ENCODE measurements at regions not wholly inside any gene's neighbourhood (a gene's known extent, or its start where the extent isn't known, plus 50 kb on each side); places are given as distances from the start of the nearest gene placed in this dataset.

GRCh38 chr7:32428546-32428945 lies 61.6 kb downstream of the LSM5 start:
- DNase-seq (ENCODE audit: low read depth): no peak

DNA sequence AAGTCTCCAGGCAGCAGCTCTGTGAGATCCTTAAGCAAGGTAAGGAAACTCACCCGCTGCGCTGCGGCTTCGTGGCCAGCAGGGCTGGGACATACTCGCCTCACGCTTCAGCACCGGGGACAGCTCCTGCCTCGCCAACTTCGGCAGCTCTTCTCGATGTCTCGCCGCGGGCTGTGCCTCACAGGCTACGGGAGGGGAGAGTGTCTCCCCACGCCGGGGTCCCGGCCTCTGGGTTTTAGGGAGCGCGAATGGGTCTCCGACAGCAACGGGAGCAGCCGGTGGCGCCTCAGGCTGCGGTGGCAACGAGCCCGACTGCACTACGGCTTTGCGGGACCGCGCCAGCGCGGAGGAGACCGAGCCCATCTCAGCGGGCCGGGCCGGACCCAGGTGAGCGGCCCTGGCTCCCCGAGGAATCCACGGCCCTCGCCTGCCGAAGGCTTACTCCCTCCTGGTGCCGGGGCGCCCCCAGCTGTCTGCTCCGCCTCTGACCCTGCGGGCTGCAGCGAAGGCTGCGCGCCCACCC lies 62.4 kb downstream of the LSM5 start:
- peak; percentile 40 for DNase-seq (ENCODE audit: low read depth)

DNA sequence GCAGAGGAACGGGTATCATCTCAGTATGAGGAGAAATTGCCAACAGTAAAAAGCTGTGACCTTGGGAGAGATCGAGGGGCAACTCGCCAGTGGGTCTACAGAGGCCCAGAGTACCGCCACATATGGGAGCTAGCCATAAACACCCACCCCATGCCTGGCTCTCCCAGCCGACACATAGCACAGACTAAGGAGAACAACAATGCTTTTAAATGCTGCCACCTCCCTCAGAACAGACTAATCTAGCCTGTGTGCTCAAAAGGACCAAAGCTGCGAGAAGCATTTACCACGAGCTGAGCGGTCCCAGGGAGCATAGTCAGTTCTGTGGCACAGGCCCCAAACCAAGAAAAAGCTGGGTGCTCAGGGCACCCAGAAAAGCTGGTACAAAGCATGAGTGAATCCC lies 73.3 kb downstream of the LSM5 start:
- DNase-seq (ENCODE audit: low read depth): no peak

- no peak for DNase-seq (ENCODE audit: low read depth)
Observed at GRCh38 chr7:32415936-32416335, 74.2 kb downstream of the LSM5 start.

GRCh38 chr7:32415519-32415918 lies 74.7 kb downstream of the LSM5 start:
- DNase-seq (ENCODE audit: low read depth): no peak

DNA sequence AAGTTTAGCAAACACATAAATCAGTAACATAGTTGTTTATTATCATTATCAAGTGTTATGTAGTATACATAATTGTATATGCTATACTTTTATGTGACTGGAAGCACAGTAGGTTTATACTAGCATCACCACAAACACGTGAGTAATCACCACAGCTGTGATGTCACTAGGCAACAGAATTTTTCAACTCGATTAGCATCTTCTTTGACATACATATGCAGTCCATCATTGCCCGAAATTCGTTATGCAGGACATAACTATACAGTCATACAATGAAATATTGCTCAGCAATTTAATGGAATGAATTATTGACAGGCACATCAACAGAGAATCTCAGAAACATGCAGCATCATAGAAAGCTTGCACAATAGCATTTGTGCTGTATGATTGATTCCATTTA lies 77.7 kb downstream of the LSM5 start:
- no peak for DNase-seq (ENCODE audit: low read depth)

- DNase-seq (ENCODE audit: low read depth): no peak
Observed at GRCh38 chr7:32410545-32410944, 79.6 kb downstream of the LSM5 start.

- DNase-seq (ENCODE audit: low read depth): no peak
Observed at GRCh38 chr7:32406386-32406785, 83.8 kb downstream of the LSM5 start.

DNA sequence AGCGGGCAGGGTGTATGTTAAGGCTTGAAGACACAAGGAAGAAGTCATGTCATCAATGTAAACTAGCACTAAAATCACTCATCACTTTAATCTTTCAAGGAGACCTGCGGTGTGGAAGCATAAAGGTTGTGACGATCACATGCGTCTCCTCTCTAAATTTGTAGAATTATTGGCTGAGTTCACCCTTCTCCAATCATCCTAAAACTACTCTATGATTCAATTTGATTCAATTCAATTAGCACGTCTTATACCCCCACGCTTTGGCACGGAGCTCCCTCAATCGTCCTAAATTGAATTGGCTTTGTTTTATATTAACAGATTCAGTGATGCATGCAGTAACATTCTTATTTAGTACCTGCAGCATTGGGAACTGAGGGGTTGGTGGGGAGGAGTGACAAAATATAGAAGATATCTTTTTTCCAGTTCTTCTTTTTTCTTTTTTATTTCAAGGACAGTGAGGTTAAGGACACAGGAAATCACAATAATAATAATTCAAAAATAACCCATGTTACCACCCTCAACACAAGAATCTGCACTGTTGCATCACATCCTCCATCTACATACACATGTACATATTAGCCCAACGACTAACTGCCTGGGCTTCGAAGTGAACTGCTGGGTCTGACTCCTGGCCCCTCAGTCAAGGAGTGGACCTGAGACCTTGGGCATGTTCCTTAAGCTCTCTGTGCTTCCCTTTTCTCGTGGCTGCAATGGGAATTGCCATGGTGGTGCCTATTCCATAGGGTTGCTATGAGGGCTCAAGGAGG lies 86.5 kb downstream of the LSM5 start:
- no peak for DNase-seq (ENCODE audit: low read depth)

GRCh38 chr7:32400676-32401075 lies 89.5 kb downstream of the LSM5 start:
- DNase-seq (ENCODE audit: low read depth): no peak

DNA sequence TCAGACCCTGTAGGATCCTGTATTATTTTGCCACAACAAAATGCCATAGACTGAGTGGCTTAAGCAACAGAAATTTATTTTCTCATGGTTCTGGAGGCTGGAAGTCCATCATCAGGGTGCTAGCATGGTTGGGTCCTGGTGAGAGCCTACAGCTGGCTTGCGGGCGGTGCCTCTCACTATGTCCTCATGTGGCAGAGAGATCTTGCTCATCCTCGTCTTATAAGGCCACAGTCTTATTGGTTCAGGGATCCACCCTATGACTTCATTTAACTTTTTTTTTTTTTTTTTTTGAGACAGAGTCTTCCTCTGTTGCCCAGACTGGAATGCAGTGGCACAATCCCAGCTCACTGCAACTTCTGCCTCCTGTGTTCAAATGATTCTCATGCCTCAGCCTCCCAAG lies 90.9 kb downstream of the LSM5 start:
- DNase-seq (ENCODE audit: low read depth): no peak

GRCh38 chr7:32395168-32395567 lies 95.0 kb downstream of the LSM5 start:
- no peak for DNase-seq (ENCODE audit: low read depth)

GRCh38 chr7:32393861-32394260 lies 96.3 kb downstream of the LSM5 start:
- DNase-seq (ENCODE audit: low read depth): no peak

- DNase-seq (ENCODE audit: low read depth): no peak
Observed at GRCh38 chr7:32390210-32390609, 100.0 kb downstream of the LSM5 start.

- DNase-seq (ENCODE audit: low read depth): no peak
Observed at GRCh38 chr7:32385316-32385956, 104.7 kb downstream of the LSM5 start.

DNA sequence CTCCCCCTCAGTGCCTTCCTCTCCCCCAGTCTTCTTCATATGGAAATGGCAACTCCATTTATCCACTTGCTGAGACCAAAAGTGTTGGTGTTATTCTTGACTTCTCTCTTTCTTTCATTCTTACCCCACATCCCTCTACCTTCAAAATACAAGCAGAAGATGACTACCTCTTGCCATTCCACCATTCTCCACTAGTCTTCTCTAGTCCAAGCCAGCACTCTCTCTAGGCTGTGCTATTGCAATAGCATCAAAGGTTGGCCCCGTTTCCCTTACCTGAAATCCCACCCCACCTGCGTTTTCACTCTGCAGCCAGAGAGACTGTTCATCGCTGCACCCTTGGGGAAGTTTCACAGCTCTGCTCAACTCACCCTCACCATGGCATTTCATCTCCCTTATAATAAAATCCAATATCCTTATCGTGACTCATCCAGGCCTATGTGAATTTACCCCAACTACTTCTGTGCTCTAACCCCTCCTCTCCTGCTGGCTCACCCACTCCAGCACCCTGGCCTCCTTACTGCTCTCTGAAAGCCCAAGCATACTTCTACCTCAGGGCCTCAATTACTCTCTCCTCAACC lies 109.1 kb downstream of the LSM5 start:
- DNase-seq (ENCODE audit: low read depth): no peak

DNA sequence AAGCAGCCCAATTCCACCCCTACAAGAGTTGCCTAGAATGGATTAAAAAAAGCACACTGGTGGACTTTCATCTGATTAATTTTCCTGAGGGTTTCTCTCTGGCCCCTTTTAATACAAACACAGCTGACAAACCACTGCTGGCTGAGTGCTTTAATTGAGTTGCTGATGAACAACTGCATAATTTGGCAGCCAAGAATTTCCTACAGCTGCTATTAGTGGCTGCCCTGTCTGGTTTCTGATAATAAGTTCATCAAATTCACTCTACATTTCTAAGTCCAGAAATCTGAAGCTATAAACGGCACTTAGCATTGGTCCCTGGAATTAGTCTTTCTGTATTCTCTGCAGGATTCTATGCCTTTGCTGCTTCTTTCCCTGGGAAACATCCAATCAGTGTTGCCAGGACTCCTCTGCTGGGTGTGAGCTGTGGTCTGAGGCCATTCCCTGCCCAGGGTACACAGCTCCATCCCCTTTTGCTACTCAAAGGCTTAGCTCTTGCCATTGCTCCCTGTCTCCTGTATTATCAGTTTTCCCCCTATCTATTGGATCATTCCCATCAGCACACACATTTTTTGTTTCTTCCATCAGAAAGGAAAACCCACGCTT lies 110.6 kb downstream of the LSM5 start:
- no peak for DNase-seq (ENCODE audit: low read depth)

GRCh38 chr7:32378988-32379387 lies 111.2 kb downstream of the LSM5 start:
- DNase-seq (ENCODE audit: low read depth): no peak

DNA sequence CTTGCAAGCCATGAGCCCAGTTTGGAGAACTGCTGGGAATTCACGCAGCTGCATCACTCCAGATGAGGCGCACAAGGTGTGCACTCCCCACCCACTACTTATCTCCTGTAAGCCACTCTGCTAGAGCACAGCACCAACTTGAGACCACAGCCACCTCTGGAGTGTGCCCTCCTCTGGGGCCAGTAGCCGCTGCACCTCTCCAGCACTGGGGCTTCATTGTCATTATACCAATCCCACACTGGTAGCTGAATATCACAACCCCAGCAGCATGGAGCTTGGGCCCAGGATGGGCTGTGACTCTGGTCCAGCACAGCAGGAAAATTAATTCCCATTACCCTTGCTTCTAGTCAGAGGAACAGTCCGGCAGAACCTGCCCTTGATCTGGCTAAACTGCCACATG lies 125.6 kb downstream of the LSM5 start:
- DNase-seq (ENCODE audit: low read depth): no peak

- DNase-seq (ENCODE audit: low read depth): no peak
Observed at GRCh38 chr7:32360127-32360526, 130.1 kb downstream of the LSM5 start.

DNA sequence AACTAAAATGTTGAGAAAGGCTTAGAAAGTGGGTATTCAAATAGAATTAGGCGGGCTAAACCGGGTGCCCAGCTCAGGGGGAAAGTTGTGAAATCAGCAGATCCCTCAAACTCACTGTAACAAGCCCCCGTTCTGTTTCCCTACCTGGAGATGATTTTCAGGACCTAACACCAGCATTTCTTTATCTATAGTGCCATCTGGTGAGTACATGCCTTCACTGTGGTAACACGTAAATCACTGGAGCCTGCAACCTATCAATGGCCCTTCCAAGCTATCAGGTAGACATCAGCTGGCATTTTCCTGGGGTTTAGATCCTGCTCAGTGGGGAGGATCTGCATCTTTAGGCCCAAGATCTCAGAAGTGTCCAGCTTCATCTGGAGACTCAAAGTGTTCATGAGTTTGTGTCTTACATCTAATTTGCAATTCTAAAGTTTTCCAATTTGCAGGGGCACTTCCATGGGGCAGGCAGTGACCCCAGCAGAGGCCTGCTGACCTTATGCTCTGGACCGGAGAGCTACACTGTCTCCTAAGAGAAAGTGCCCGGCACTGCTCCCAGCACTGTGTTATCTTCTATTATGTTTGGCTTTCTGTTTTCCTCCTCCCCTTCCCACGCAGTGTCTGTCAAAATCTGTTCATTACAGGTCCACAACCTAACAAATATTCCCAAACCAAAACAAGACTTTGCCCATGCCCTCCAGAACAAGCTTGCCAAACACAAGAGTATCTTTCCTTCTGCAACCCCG lies 132.5 kb downstream of the LSM5 start:
- no peak for DNase-seq (ENCODE audit: low read depth)

- DNase-seq (ENCODE audit: low read depth): no peak
Observed at GRCh38 chr7:32347244-32347828, 142.8 kb downstream of the LSM5 start.

Data from activated T-cell treated with anti-CD3 and anti-CD28 coated beads for 24 hours (primary cell).